ENCODE measurements at regions not wholly inside any gene's neighbourhood (a gene's known extent, or its start where the extent isn't known, plus 50 kb on each side); places are given as distances from the start of the nearest gene placed in this dataset.

DNA sequence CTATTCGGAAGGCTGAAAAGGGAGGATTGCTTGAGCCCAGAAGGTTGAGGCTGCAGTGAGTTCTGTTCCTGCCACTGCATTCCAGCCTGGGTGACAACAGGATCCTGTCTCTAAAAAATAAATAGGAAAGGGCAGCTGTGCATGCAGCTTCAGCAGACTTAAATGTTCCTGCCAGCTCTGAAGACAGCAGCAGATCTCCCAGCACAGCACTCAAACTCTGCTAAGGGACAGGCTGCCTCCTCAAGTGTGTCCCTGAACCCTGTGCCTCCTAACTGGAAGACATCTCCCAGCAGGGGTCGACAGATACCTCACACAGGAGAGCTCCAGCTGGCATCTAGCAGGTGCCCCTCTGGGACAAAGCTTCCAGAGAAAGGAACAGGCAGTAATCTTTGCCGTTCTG lies 117.9 kb downstream of the CXCL12 start:
- Histone ChIP-seq H3K27ac (no peak overlapping the region), H3K9me3 (peaks cover 0 to 18% (median 0%) of the 10 kb centered on the region in 12 donors), H3K36me3 (no peaks in the 10 kb centered on the region), H3K4me3 (no peak overlapping the region), H3K4me1 (peaks cover 0 to 23% (median 9%) of the 10 kb centered on the region in 12 donors), H3K27me3 (no peaks in the 10 kb centered on the region)
- intact Hi-C loops (cut with DNase I) = no loop called here
- ATAC-seq (no peak), DNase-seq (no peak)
- WGBS, 4 donors = 79 to 92% (median 90%) methylated on average over 3 of the region's 3 CpGs
- TF ChIP-seq, protein P1, sequence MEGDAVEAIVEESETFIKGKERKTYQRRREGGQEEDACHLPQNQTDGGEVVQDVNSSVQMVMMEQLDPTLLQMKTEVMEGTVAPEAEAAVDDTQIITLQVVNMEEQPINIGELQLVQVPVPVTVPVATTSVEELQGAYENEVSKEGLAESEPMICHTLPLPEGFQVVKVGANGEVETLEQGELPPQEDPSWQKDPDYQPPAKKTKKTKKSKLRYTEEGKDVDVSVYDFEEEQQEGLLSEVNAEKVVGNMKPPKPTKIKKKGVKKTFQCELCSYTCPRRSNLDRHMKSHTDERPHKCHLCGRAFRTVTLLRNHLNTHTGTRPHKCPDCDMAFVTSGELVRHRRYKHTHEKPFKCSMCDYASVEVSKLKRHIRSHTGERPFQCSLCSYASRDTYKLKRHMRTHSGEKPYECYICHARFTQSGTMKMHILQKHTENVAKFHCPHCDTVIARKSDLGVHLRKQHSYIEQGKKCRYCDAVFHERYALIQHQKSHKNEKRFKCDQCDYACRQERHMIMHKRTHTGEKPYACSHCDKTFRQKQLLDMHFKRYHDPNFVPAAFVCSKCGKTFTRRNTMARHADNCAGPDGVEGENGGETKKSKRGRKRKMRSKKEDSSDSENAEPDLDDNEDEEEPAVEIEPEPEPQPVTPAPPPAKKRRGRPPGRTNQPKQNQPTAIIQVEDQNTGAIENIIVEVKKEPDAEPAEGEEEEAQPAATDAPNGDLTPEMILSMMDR (IDR thresholded peaks at IDR 0.05) = no peak
- TF ChIP-seq POLR2A (IDR thresholded peaks at IDR 0.05) = no peak

DNA sequence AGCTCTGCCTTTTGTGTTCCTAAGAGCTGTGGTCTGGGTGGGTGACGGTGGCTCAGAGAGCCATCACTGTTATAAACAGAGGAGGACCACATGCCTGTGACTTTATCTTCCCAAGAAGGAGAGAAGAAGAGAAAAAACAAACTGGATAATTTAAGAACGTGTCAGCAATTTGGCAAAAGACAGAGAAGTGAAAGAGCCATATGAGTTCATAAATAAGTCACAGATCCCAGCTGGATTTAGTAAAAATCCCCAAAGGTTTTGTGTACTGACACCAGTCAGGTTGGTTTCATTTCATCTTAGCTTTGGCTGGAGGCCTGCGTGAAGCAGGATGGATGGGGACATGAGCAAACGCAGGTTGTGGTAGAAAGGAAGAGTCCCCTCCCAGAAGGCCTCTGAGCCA lies 120.7 kb downstream of the CXCL12 start:
- ATAC-seq = no peak
- DNase-seq = no peak
- TF ChIP-seq, protein P1 (IDR thresholded peaks at IDR 0.05) = no peak
- no peak for TF ChIP-seq POLR2A (IDR thresholded peaks at IDR 0.05)

DNA sequence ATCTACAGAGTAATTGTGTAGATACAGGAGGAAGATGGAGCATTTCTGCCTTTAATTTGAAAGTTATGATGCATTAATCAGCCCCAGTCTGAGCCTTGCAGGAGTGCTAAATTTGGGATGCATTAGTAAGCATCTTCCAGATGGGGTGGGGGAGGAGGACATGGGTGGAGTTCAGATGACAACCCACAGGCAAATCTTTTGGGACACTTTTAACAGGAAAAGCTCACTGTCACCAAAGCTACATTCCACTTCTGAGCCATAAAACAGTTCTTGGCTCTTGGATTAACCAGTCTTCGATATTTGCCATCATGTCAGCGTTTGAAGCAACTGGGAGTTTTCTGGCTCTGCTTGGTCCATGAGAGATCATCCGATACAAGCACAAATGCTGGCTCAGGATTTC lies 121.1 kb downstream of the CXCL12 start:
- H3K4me3 ChIP-seq = no peak overlapping the region
- intact Hi-C loops (cut with DNase I) = no loop called here
- TF ChIP-seq, protein P1 (IDR thresholded peaks at IDR 0.05) = no peak
- TF ChIP-seq POLR2A (IDR thresholded peaks at IDR 0.05) = no peak
- H3K36me3 ChIP-seq = no peaks in the 10 kb centered on the region
- ATAC-seq = peak in 2 of 4 donors; percentile 15 to 54
- no peaks in the 10 kb centered on the region for H3K27me3 ChIP-seq
- 48 to 76% (median 64%) methylated on average over 3 of the region's 3 CpGs for WGBS, 4 donors
- peaks cover 0 to 38% (median 17%) of the 10 kb centered on the region in 12 donors for H3K4me1 ChIP-seq
- H3K9me3 ChIP-seq = peaks cover 0 to 18% (median 0%) of the 10 kb centered on the region in 12 donors
- DNase-seq = peak in 2 of 5 donors; percentile 24 to 41
- H3K27ac ChIP-seq = peak overlapping the region in 10 of 12 donors; percentile 15 to 79 (median 48)

More for the DNA sequence above, 120.7 kb downstream of the CXCL12 start:
- Histone ChIP-seq H3K27ac (peak overlapping the region in 10 of 12 donors; percentile 15 to 79 (median 48)), H3K27me3 (no peaks in the 10 kb centered on the region), H3K4me1 (peaks cover 0 to 38% (median 17%) of the 10 kb centered on the region in 12 donors), H3K36me3 (no peaks in the 10 kb centered on the region), H3K4me3 (no peak overlapping the region), H3K9me3 (peaks cover 0 to 18% (median 0%) of the 10 kb centered on the region in 12 donors)
- WGBS, 4 donors = 57 to 65% (median 62%) methylated on average over 4 of the region's 4 CpGs
- intact Hi-C loops (cut with DNase I) = no loop called here

DNA sequence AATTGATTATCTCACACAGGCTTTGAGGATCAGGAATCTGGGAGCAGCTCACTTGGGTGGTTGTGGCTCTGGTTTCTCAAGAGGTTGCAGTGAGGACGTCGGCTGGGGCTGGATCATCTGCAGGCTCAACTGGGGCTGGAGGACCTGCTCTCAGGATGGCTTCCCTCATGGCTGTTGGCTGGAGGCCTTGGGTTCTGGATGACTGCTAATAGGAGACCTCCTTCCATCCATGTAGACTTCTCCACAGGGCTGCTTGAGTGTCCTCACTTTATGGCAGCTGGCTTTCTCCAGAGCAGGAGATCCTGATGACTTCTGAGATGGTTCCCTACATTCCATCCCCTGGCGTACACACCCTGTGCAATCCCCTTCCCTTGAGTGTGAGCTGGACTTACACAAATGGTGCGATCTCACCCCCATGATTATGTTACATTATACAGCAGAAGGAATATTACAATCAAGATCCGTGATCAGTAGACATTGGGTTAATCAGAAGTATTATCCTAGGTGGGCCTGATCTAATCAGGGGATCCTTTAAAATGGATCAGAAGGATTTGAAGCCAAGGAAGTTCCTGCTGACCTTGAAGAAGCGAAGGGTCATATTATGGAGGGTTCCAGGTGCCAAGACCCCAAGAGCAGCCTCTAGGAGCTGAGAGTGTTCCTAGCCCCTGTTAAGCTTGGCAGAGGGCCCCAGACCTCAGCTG lies 122.2 kb downstream of the CXCL12 start:
- TF ChIP-seq, protein P1 (IDR thresholded peaks at IDR 0.05) = no peak
- TF ChIP-seq POLR2A (IDR thresholded peaks at IDR 0.05) = no peak
- Histone ChIP-seq H3K27me3 (no peaks in the 10 kb centered on the region), H3K27ac (peak overlapping the region in 2 of 12 donors; percentile 27 to 35), H3K4me1 (peaks cover 0 to 38% (median 17%) of the 10 kb centered on the region in 12 donors), H3K9me3 (peaks cover 0 to 12% (median 0%) of the 10 kb centered on the region in 12 donors), H3K36me3 (no peaks in the 10 kb centered on the region), H3K4me3 (no peak overlapping the region)
- intact Hi-C loops (cut with DNase I) = no loop called here
- DNase-seq = no peak
- ATAC-seq = no peak
- WGBS, 4 donors = 73 to 94% (median 88%) methylated on average over 6 of the region's 6 CpGs
